HFF-Myc (cell line): ENCODE measurements at regions not wholly inside any gene's neighbourhood (a gene's known extent, or its start where the extent isn't known, plus 50 kb on each side); places are given as distances from the start of the nearest gene placed in this dataset.
"Not testable (repeated sequence)": the region's sequence is repeated elsewhere in the genome, so short reads cannot be mapped to it uniquely, and the experiment has no call there.

Experiments
- DNase-seq: peaks from one replicate; pipeline ENCODE4 v3.0.0-alpha.2; 2011; ENCODE audit warnings: low read depth; ENCODE audit errors: extremely low read depth
- H3K4me3 ChIP-seq: replicated peaks from 2 replicates; pipeline ENCODE4 v1.5.1; 2011; ENCODE audit warnings: low read depth, mild to moderate bottlenecking, control low read depth, low read length
- CTCF ChIP-seq: IDR thresholded peaks from 2 replicates; pipeline ENCODE4 v1.5.1; 2012; ENCODE audit warnings: mild to moderate bottlenecking, low read depth, low read length, control low read depth; ENCODE audit errors: missing control alignments

GRCh38 chr17:33873201-33873617 lies 381.9 kb upstream of the CCL2 start:
- no peak overlapping the region for H3K4me3 ChIP-seq
- no peak for TF ChIP-seq CTCF
- no peak for DNase-seq

- no peak for DNase-seq
- H3K4me3 ChIP-seq = no peak overlapping the region
- no peak for TF ChIP-seq CTCF
These were observed 380.4 kb upstream of the CCL2 start for GRCh38 chr17:33874617-33875060.

- TF ChIP-seq CTCF = no peak
- DNase-seq = no peak
- H3K4me3 ChIP-seq = no peak overlapping the region
These were observed 379.1 kb upstream of the CCL2 start for GRCh38 chr17:33875973-33876372.

GRCh38 chr17:33882273-33882672 lies 372.8 kb upstream of the CCL2 start:
- DNase-seq, H3K4me3 ChIP-seq: not testable (repeated sequence)

- H3K4me3 ChIP-seq, DNase-seq: not testable (repeated sequence)
These were observed 372.4 kb upstream of the CCL2 start for GRCh38 chr17:33882677-33883076.

- DNase-seq = no peak
- H3K4me3 ChIP-seq = no peak overlapping the region
- no peak for TF ChIP-seq CTCF
These were observed 366.6 kb upstream of the CCL2 start for GRCh38 chr17:33888455-33888854.

GRCh38 chr17:33889040-33889439 lies 366.0 kb upstream of the CCL2 start:
- no peak overlapping the region for H3K4me3 ChIP-seq
- DNase-seq = no peak
- no peak for TF ChIP-seq CTCF

- TF ChIP-seq CTCF = no peak
- no peak for DNase-seq
- H3K4me3 ChIP-seq = no peak overlapping the region
These were observed 365.3 kb upstream of the CCL2 start for GRCh38 chr17:33889766-33890165.
